T-helper 2 cell (primary cell): ENCODE measurements at regions not wholly inside any gene's neighbourhood (a gene's known extent, or its start where the extent isn't known, plus 50 kb on each side); places are given as distances from the start of the nearest gene placed in this dataset.

Source experiments
- DNase-seq, 5 experiments: peaks; one replicate each; pipeline versions ENCODE4 v3.0.0 to v3.0.0-alpha.2; 2012 to 2022

- DNase-seq = no peak
These were observed 57.9 kb upstream of the PTGFRN start for GRCh38 chr1:116851846-116852245.

DNA sequence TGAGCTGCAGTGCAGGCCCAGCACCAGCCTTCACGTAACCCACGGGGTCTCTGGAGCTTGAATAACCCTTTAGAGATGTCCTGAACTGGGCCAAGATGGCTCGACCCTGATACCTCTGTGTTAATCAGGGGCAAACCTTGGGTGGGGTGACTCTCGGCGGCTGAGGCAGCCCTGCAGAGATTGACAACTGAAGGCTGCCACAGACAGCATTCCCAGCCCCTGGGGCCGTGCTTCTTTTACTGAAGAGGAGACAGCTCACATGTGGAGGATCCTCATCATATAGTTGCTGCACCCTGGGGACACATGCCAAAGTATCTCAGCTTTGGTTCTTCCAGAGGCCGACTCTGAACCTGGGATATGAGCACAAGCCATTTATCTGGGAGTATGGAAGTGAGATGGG, 57.3 kb upstream of the PTGFRN start:
- DNase-seq = no peak

DNA sequence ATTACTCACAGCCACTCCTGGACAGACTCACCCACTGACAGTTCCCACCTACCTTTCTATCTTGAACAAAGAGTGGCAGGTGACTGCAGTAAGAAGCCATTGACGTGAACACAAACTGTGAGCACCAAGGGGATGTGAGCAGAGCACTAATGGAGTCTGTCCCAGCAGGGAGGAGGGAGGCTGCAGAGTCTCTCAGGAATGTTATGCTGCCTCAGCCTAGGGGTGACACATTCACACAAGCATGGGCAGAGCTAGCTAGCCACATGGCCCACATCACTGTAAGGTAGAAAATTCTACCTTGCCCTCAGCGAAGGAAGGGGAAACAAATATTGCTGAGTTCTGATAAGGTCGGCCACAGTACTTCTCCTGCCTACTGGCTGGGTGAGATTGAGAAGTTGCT, 56.8 kb upstream of the PTGFRN start:
- no peak for DNase-seq

DNA sequence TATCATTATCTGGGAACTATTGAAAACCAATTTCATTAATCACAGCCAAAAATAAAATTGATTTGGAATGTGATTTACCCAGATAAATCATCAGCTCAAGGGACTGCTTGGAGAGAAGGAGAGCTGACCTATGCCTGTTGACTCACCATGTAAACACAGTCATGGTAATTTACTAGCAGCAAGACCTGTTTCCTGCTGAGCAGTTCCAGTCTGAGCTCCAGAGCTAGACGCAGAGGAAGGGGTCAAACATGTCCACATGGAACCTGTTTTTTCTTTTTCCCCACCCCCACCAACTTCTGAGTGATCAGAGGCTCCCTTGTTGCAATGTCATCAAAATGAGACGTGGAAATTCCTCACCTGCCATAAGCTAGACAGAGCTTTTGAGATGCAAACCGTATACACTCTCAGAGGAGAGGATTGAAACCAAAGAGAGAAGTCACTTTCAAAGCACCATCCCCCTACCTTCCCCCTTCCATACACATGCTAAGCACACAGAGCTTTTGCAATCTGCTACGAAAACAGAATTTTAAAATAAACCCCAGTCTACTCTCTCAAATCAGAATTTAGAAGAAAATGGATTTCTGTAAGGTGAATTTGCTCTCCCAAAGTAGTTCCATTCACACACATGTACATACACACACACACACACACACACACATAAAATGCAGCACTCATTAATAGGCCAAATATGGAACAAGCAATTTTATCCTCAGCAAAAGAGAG, 55.9 kb upstream of the PTGFRN start:
- no peak for DNase-seq

- DNase-seq = no peak
These were observed 55.4 kb upstream of the PTGFRN start for GRCh38 chr1:116854403-116854690.

DNA sequence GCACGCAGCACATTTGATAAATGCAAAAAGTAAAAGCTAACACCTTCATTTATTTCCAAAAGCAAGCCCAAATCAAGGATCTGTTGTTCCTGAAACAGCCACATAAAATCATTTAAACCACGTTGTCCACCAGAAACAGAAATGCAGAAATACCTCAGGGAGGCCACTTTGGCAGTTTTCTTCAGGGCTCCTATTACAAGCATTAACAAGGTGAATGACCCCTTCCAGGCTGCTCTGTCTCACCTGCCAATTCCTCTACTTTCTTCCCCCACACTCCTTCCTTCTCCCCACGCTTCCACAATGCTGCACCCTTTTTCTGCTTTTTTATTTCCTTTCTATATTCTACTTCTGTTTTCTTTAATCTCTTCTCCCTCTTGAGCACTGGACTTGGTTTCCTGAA, 55.0 kb upstream of the PTGFRN start:
- DNase-seq = no peak

DNA sequence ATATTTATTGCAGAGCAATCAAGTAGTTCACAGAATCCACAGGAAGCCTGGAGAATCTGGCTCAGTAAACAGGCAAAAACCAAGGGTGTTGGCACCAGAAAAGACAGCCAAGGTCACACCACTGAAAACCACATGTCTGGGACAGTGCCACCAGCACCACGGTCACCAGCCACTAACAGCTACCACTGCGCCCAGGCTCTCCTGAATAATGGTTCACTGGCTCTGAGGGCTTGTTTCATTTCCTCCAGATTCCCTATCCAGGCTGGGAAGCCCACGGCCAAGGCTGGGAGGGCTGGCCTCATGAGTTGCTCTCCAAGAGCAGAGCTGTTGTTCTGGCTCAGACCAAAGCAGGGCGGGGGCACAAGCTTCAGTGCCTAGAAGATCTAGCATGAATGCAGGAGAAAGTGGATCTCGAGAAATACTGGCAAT, 54.5 kb upstream of the PTGFRN start:
- no peak for DNase-seq

DNA sequence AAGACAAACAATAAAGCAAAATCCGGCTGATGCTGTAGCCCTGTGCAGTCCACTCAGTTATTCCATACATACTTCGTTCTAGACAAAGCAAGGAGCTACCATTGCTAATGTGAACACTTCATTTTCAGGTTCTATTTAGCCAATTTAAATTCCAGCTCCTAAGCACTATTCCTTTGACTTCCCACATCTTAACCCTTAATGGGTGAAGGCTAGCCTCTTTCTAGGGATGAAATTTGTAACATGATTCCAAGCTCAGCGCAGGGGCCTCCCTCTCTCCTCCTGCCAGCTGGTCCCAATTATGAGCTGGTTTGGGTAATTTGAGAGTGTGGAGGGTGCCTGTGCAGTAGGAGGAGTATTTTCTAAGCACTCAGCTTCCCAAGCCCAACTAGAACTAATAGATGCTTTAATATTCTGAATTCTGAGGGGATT, 53.9 kb upstream of the PTGFRN start:
- DNase-seq = no peak

DNA sequence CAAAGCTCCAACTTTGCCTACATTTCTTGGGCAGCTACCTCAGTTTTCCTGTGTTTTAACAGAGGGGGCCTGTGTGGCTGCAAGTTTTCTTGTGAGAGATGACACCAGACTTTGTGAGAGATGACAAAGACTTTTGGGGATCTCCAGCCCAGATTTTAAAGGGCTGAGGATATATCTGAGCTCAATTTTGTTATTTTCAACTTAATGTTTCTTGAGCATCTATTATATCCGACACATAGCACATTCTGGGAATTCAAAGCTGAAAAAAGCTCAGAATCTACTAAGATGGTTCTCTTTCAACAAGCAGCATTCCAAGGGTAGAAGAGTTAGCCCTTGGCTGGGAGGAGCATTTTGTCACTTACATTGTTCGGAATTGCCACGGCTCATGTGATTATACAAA, 53.4 kb upstream of the PTGFRN start:
- no peak for DNase-seq

- no peak for DNase-seq
These were observed 52.6 kb upstream of the PTGFRN start for GRCh38 chr1:116857092-116857491.
